Gastrocnemius medialis (tissue), 4 donors: ENCODE measurements at regions not wholly inside any gene's neighbourhood (a gene's known extent, or its start where the extent isn't known, plus 50 kb on each side); places are given as distances from the start of the nearest gene placed in this dataset.

Experiments
- CTCF ChIP-seq, 5 experiments: fragments of 450-650 bp in 3 of 5; fragments of 200-600 bp in 2 of 5; sonication (generic) in 2 of 5; IDR thresholded peaks in 4 of 5; conservative IDR thresholded peaks in 1 of 5; 1 replicate in 4 of 5; 2 replicates in 1 of 5; pipeline ENCODE4 v1.5.1; 2016 to 2019; ENCODE audit warnings: antibody characterized with exemption in 5 of 5, mild to moderate bottlenecking in 3 of 5, moderate library complexity in 3 of 5
- POLR2A ChIP-seq, 2 donors: fragments of 450-650 bp; IDR thresholded peaks; one replicate each; pipeline ENCODE4 v1.6.1; 2017; ENCODE audit warnings: antibody characterized with exemption in 2 of 2, mild to moderate bottlenecking in 2 of 2, moderate library complexity in 2 of 2

DNA sequence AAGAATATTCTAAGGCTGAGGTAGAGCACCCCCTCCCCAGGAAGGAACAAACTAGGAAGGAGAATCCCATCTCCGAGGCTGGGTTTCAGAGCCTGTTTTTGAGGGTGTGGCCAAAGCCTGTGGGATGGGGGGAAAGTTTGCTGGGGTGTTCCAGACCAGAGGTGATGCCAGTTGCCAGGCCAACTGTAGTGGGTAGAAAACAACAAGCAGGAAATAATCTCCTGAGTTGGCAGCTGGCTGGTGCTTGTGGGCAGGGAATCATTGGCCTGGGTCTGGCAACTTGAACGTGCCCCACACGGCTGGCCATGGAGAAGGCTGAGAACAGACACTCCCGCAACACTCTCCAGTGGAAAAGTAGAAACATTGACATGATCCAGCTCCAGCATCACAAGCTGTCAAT lies 385.6 kb downstream of the ETS1 start:
- no peak for TF ChIP-seq CTCF (IDR thresholded peaks at IDR 0.05 in 4 of 5, conservative IDR thresholded peaks at IDR 0.05 in 1 of 5)
- TF ChIP-seq POLR2A (IDR thresholded peaks at IDR 0.05), result no peak
